HG03354 (cell line): ENCODE measurements at regions not wholly inside any gene's neighbourhood (a gene's known extent, or its start where the extent isn't known, plus 50 kb on each side); places are given as distances from the start of the nearest gene placed in this dataset.
"Not testable (repeated sequence)": the region's sequence is repeated elsewhere in the genome, so short reads cannot be mapped to it uniquely, and the experiment has no call there.

ENCODE experiments used
- ATAC-seq: cut with Tn5 transposase; IDR thresholded peaks from one replicate; pipeline ENCODE4 v1.9.1; 2021; ENCODE audit warnings: mild to moderate bottlenecking; ENCODE audit not compliant: unreplicated experiment, poor library complexity, severe bottlenecking

DNA sequence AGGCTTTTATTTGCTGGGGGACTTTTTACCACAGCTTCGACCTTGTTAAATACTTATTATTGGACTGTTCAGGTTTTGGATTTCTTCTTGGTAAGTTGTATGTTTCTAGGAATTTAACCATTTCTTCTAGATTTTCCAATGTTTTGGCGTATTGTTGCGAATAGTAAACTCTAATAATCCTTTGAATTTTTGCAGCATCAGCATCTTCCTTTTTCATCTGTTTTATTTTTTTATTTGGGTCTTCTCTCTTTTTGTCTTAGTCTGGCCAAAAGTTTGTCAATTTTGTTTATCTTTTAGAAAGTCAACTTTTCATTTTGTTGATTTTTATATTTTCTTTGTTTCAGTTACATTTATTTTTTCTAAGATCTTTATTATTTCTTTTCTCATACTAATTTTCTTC is 1272.0 kb downstream of the HACE1 start:
- no peak for ATAC-seq

DNA sequence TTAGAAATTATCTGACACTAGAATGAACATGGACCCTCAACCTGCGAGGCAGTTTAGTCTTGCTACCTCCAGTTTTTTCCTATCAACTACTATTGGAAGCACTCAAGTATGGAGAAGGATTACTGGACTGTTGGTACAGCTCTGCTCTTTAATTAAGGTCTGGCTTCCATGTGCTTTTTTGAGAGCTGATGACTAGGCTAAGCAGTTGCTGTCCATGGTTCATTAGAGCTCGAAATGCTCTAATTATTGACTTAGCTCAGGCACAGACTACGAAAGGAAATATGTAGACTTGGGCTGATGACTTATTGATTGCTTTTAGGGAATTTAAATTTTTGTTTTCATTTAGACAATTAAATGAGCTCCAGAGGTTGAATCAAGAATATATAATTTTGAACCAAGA is 1281.6 kb downstream of the HACE1 start:
- no peak for ATAC-seq

DNA sequence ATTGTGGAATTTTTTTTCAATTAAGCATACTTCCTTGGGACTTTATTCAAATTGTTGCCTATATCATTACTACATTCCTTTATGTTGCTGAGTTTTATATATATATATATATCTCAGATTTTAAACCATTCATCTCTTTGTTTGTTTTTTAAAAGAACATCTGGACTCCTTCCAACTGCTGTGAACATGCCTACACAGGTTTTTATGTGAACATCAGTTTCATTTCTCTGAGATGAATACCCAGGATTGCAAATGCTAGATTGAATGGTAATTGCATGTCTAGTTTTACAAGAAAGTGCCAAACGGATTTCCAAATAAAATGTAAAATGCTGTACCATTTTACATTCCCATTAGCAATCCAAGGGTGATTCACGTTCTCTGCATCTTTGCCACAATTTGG is 1289.3 kb downstream of the HACE1 start:
- no peak for ATAC-seq

DNA sequence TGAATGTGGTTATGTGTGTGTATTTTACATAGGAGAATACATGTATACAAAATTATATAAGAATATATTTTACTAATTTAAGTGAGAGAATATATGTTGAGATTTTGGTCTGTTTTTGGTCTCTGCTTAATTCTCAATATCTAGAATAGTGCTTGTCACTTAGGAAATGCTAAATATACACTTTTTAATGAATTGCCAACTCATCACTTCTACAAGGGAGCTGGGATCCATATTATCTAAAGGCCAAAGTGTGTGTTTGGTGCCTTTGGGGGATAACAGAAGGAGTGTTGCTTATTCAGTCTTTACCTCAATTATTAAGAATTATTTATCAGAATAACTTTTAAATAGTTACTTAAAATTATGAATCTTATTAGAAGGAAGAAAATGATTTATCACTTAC is 1304.8 kb downstream of the HACE1 start:
- no peak for ATAC-seq

DNA sequence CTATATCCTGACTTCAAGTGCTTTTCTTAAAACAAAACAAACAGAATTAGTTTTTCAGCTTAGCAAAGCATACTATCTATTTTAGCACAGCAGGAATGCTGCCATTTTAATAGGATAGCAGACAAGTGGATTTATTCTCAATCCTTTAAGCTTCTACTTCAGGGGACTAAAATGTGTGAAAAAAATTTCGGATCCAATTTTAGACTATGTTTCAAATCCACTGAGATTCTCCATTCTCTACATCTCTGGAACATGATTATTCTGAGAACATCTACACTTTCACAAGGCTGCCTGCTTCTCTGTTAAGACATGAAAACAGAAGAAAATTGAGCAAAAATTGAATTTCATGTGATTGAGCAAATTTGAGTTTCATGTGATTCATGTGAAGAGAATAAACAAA is 1321.3 kb downstream of the HACE1 start:
- no peak for ATAC-seq

DNA sequence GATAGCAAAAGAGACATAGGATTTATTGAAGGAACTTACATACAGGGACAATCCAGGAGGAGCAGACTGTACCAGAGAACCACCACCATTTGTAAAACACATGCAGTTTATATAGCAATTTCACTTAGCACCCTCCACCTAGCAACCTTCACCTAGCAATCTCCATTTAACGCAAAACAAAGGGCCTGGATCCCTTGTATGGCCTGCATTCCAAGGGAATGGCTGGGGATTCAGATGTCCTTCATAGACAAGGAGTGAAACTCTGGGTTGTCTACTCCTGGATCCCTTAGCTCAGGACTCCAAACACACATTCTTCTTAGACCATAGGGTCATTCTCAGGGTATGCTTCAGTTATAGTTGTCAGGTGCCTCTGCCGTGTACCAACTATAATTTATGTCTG is 1324.9 kb downstream of the HACE1 start:
- ATAC-seq, result no peak

DNA sequence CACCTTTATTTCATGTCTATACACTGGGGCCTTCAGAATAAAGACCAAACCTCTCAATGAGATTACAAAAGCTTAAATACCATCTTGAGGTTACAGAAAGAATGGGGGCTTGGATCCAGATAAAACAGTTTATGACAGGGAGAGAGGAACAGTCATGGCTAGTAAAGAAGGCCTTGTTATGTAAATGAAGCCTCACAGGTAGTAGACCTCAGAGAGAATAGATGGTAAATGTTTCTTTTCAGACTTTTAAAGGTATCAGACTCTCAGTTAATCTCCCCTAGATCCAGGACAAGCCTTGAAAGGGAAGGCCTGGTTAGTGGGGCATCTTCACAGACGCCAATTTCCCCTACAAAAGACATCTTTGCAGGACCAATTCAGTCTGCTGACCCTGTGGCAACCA is 1325.6 kb downstream of the HACE1 start:
- ATAC-seq, result no peak

DNA sequence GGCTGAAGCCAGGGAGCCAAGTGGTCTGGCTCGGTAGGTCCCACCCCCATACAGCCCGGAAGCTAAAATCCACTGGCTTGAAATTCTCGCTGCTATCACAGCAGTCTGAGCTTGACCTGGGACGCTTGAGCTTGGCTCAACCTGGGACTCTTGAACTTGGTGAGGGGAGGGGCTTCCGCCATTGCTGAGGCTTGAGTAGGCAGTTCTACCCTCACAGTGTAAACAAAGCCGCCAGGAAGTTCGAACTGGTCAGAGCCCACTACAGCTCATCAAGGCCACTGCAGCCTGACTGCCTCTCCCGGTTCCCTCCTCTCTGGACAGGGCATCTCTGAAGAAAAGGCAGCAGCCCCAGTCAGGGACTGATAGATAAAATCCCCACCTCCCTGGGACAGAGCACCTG is 1337.7 kb downstream of the HACE1 start:
- no peak for ATAC-seq

DNA sequence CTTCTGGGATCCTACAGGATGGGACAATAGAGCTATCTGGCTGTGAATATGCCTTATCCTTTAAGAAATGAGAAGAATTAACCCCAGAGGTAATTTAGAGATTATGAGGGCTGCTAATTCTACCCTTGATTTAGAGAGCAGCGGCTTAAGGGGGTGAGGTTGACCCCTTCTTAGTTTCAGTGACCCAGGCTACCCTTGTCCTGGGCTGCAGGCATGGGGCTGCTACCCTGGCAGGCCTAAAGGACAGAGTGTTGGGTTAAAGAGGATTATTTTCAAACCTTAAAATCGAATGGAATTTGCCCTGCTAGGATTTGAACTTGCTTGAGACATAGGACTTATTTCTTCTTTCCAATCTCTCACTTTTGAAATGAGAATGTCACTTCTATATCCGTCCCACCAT is 1343.4 kb downstream of the HACE1 start:
- ATAC-seq, result no peak

DNA sequence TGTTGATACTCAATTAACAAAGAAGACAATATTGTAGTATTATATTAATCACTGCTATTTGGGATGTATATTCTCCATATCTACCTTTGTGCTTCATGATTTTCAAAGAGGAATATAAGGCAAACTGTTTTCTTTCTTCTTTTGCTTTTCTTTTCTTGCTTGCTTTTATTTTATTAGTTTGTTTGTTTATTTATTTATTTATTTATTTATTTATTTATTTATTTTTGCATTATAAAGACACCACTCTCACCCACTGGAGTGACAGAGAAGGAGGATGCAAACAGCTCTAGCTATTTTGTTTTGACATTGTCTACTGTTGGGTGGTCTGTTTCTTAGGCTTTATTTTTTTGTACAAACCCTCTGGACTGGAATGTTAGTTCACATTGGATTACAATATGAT is 1352.7 kb downstream of the HACE1 start:
- no peak for ATAC-seq

DNA sequence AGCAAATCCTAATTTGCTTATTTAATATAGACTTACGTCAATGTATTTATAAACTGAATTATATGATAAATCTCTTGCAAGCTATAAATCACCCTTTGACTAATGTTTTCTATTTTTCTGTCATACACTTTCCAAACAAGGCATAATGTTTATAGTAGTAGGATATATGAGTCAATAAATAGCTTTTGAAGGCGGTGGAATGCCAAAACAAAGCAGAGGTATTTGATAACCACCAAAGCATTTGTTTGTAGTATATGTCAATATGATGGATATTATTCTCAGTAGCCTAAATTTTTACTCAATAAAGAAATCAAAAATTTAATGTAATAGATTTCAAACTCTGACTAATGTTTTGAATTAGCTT is 1354.6 kb downstream of the HACE1 start:
- no peak for ATAC-seq

DNA sequence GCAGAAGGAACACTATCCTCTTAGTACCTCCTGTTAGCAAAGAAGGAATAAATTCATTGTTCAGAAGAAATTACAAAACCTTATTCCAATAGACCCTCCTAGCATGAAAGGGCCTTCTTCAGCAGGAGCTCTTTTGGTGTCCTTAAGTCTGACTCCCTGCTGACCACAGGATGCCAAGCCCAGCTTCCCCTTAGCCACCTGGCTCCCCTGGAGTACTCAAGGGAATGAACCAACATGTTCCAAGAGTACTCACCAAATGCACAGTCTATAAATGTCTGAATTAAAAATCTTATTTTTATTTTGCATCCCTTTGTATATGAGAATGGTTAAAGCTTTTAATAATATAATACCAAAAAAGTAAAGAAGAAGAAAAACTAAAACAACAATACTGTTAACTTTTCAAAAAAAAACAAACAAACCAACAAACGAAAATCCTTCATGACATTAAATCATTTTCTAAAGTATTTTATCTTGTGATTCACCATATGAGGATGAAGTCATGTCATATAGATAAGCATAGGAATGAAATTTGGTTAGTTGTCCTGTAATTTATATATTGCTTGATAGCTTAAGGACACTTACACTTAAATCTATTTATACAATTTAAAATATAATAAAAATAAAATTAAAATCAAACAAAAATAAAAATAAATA is 1355.1 kb downstream of the HACE1 start:
- no peak for ATAC-seq

DNA sequence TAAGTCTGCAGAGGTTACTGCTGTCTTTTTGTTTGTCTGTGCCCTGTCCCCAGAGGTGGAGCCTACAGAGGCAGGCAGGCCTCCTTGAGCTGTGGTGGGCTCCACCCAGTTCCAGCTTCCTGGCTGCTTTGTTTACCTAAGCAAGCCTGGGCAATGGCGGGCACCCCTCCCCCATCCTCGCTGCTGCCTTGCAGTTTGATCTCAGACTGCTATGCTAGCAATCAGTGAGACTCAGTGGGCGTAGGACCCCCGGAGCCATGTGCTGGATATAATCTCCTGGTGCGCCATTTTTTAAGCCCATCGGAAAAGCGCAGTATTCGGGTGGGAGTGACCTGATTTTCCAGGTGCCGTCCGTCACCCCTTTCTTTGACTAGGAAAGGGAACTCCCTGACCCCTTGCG is 1363.1 kb downstream of the HACE1 start:
- ATAC-seq, result not testable (repeated sequence)

DNA sequence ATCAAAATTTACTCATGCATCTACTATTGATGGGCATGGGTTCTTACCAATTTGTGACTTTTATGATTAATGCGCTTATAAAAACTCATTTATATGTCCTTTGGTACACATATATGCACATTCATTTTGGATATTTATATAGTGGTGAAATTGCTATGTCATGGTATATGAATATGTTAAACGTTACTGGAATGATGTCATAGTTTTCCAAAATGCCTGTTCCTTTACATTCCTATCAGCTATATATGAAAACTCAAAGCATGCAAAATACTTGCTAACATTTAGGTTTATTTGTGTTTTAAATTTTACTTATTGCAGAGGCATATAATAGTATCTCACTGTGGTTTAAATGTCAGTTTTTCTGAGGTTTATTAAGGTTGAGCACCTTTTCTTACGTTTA is 1403.1 kb downstream of the HACE1 start:
- ATAC-seq, result no peak

DNA sequence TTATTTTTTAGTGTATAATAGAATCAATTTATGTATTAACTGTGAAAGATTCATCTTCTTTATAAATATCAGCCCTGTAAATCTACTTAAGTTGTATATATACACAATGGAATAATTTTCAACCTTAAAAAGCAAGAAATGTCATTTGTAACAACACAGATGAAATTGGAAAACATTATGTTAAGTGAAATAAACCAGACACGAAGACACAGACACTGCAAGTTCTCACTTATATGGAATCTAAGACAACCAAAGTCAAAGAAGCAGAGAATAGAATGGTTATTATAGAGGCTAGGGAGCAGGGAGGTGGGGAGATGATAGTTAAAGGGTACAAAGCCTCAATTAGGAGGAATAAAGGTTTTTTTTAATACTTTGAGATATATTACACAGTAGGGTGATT is 1404.4 kb downstream of the HACE1 start:
- no peak for ATAC-seq

DNA sequence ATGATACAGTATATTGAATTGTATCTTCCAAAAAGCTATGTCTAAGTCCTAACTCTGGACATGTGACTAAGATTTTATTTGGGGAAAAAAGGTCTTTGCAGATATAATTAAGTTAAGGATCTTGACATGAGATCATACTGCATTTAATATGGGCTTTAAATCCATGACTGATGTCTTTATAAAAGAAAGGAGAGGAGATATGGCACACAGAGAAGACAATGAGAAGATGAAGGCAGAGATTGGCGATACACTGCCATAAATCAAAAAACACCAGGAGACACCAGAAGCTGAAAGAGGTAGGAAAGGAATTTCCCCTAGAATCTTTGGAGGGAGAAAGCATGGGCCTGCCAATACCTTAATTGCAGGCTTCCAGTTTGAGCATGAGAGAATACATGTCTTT is 1450.2 kb downstream of the HACE1 start:
- ATAC-seq, result no peak

DNA sequence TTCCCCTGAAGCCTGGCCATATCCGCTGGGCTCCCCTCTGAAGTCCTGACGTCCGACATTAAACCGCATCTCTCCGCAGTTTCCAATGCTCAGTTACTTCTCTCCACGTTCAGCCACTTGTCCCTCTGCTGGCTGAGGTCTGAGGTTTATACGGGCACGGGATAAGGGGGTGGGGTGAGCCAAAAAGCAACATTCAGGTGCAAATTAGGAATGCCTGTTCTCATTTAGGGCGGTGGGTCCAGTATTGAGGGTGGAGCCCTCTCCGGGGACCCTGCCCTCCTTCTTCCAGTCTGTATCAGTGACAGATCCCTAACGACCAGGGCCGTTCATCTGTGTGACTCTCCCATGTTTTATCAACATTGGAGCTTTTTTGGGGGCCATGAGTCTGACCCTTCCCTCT is 1454.4 kb downstream of the HACE1 start:
- no peak for ATAC-seq

DNA sequence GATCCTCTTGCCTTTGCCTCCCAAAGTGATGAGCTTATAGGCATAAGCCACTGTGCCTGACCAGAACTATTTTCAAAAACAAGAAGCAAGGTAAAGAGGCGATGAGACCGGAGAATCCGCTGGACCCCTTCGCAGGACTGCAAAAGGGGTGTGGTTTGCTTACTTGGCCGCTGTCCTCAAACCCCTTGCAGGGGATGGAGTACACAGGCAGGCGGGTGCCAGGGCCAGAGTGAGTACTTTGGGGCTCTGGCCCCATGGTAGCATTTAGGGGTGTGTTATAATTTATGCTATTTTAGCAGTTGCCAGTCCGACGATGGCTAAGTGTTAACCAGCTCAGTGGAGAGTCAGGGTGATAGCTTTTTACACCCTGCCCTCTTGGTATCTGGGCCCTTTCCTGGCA is 1454.9 kb downstream of the HACE1 start:
- ATAC-seq, result no peak

DNA sequence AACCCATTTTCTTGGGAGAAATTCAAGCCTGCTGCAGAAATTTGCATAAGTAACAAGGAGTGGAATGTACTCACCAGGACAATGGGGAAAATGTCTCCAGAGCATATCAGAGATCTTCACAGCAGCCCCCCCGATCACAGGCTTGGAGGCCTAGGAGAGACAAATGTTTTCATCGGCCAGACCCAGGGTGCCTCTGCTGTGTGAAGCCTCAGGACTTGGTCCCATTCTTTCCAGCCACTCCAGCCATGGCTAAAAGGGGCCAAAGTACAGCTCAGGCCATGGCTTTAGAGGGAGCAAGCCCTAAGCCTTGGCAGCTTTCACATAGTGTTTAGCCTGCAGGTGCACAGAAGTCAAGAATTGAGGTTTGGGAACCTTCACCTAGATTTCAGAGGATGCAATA is 1463.0 kb downstream of the HACE1 start:
- ATAC-seq, result no peak

DNA sequence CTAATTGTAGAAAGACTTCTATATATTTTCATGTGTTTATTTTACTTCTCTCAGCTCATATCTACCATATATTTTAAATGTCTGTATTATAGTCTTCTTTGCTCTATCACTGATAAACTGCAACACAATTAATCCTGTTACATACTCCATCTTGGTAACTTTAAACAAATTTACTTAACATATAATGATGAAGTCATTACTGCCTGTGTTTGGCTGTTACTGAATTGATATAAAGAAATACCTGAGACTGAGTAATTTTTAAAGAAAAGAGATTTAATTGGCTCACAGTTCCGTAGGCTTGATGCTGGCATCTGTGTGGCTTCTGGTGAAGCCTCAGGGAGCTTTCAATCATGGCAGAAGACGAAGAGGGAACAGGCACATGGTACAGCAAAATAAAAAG is 1480.4 kb downstream of the HACE1 start:
- ATAC-seq, result no peak

DNA sequence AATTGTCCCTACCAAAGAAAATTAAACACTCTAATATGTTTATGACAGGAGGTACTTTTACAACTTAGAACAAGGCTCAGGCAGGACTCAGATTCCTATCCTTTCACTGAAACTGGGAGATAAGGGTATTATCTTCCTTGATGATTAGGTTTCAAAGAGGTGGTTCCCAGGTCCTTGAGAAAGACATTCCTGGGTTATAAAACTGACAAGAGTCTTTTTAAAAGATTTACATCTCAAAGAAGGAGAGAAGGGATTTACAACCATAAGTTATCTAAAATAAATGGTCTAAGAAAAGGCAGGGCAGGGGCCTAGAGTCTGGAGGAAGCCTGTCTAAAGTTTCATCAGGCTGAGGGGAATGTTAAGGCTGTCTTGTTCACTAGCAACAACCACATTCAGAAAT is 1492.5 kb downstream of the HACE1 start:
- ATAC-seq, result no peak

DNA sequence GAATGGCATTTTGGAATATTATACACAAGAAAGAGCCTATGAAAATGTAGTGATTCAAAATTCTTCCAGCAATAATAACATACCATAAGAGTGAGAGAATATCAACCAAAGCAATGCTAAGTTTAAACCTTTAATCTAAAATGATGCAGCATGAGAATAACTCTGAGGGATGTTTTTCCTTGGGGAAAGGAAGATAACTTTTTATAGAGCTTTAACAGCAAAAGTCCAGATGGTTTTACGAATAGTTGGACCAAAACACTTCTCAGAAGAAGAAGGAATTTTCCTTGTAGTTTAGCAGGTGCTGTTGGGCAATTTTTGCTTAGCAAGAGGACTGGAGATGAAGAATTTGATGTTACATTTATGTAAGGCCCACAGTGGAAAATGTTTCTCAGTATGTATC is 1503.2 kb downstream of the HACE1 start:
- no peak for ATAC-seq
